ENCODE measurements at regions not wholly inside any gene's neighbourhood (a gene's known extent, or its start where the extent isn't known, plus 50 kb on each side); places are given as distances from the start of the nearest gene placed in this dataset.
A peak's percentile ranks its signal among the peaks of the same experiment; 100 is the strongest.
"Not testable (repeated sequence)": the region's sequence is repeated elsewhere in the genome, so short reads cannot be mapped to it uniquely, and the experiment has no call there.

DNA sequence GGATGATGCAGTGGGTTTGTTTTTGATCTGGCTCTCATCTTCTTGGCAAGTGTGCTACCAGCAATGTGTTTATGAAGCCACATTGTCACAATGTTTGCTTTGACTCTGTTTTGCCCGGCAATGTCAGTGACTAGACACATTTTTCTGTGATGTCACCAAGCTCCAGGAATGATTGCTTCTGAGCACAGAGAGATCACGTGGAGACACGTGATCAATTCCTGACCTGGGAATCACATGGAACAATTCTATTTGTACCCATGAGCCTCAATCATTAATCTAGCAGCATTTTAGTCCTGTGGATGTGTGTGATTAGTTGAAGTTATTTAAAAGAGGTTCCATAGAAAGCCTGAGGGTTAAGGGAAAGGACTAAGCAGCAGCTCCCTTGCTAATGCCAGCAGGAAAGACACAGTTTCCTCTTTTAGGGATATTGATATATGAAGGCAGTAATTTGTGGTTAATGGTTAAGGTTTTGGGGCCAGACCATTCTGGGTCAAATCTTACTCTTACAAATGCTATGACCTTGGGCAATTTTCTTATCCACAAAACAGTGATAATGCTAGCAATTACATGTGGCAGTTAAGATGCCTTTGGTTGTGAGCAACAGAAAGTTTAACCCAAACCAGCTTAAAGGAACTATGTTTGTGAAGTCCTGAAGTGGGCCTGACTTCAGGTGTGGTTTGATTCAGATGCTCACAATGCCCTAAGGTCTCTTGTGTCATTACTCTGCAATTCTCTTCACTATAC is 59.0 kb downstream of the FASLG start:
- DNase-seq, result peak; percentile 9

DNA sequence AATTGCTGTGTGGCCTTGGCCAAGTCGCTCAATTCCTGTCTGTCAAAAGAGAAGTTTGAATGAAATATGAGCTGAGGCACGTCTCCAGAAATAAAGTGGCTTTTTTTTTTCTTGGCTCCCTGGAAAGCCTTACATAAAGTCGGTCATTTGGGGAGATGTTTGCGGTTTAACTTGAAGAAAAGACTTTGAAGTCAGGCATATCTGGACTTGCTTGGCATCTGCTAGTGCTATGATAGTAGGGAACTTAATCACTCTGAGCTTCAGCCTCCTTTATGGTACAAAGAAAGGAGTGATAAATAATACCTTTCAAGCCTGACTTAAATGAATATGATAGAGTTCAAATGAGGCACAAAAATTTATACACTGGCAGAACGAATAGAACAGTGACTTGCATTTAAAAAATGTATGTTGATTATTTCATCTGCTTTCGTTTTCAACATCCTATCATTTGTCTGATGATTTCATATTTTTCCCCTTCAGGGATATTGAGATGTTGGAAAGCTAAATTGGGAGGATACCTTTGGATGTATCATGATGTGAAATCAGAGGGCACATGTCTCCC is 60.2 kb downstream of the FASLG start:
- DNase-seq, result peak; percentile 59

DNA sequence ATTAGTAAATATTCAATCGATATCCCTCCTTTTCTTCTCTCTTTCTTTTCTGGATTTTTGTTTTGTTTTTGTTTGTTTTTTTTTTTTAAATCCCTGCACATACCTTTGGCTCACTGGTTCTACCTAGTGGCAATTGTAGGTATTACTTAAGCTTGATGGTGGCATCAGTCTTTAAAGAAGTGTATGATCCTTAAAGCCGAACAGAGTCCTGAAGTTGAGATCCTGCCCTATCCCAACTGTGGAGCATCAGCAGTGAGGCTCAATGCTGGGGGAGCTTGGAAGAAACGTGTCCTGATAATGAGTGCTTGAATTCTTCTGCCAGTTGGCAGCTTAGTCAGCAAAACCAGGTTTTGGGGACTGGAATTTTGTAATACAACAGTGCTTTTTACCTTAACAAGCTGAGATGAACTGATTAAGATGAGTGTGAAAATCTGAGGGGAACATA is 60.8 kb downstream of the FASLG start:
- DNase-seq, result peak; percentile 28

DNA sequence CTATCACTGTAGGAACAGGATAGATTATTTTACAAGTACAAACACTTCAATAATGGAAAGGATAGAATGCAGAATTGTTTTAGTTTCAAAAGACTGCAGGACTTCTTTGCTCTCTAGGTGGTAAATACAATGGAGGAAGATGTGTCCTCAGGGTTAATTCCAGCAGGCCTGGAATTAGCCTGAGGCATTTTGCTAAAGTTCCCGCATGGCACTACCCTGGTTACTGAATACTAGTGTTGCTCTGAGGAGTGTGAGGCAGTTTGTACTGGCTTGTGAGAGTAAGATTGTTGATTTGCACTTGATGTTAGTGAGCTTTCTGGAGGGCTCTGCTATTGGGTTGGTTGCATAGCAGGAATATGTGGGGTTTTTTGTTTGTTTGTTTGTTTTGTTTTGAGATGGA is 61.4 kb downstream of the FASLG start:
- no peak for DNase-seq

DNA sequence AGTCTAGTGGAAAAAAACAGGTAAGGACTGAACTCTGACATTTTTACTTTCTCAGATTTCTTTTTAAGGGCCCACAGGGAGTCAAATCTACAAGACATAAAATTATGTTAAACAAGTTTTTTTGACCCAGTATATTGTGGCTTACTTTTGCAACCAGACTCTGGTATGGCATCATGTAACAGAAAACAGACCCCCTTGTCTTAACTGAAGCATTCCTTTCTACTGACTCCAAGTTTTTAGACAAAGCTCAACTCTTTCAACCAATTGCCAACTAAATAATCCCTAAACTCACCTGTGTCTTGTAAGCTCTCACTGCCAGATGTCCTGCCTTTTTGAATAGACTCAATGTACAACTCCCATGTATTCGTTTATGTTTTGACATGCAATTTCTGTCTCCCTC is 64.3 kb downstream of the FASLG start:
- peak; percentile 60 for DNase-seq

DNA sequence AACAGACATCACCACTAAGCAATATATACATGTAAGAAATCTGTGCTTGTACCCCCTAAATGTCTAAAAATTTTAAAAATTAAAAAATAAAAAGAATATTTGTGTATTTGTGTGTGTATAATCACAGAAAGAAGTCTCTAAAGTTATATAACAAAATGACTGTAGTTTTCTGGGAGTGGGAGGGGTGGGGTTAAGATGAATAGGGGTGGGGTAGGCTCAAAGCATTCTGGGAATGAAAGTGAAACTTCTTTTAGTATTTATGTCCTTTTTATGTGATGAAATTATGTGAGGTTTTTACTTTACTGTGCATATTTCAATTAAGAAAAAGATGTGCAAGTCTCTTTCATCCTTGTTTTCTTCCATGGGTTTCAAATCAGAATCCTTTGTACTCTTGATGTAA is 65.3 kb downstream of the FASLG start:
- no peak for DNase-seq

DNA sequence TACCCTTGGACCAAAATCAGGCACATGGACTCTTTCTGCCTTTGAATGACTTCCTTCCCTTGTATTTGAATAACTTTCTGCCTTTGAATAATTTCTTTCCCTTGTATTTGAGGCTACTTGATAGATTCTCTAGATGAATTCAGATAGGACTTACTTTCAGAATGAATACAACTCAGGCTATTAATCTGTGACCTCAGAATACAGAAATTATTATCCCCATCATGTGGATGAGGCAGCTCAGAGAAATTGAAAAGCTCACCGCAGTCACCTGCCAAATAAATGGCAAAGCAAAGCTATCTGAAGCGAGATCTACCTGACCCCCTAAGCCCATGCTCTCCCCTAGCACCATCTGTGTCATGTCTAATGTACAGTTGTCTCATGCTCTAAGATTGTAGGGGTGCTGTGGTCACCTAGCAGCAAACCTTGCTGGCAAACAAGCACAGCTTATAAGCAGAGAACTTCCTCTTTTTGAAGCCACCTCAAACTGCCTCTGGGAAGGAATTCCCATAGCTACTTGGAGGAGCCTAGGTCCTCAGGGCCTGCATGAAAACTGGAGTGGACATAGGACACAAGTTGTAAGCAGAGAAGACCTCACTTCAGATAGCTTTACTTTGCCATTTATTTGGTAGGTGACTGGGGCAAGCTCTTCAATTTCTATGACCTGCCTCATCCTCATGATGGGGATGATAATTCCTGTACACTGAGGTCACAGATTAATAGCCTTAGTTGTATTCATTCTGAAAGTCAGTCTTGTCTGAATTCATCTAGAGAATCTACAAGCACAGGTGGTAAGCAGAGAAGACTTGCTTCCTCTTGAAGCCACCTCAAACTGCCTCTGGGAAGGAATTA is 66.1 kb downstream of the FASLG start:
- DNase-seq, result no peak

DNA sequence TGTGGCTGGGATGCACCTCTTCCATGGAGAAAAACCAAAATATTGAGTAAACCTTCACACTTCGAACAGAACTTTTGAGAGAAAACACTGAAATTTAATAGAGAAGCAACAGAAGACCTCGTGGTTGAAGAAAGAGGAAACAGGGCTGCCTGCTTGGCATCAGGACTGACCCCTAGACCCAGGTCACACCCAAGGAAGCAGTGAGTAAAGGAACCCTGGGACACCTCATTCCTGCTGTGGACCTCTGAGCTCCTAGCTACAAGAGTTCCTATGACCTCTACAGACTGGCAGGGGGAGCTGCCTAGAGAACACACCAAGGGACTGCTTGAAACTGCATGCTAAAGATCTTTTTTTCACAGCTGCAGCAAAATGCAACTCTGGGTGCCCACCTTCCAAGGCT is 67.8 kb downstream of the FASLG start:
- no peak for DNase-seq

DNA sequence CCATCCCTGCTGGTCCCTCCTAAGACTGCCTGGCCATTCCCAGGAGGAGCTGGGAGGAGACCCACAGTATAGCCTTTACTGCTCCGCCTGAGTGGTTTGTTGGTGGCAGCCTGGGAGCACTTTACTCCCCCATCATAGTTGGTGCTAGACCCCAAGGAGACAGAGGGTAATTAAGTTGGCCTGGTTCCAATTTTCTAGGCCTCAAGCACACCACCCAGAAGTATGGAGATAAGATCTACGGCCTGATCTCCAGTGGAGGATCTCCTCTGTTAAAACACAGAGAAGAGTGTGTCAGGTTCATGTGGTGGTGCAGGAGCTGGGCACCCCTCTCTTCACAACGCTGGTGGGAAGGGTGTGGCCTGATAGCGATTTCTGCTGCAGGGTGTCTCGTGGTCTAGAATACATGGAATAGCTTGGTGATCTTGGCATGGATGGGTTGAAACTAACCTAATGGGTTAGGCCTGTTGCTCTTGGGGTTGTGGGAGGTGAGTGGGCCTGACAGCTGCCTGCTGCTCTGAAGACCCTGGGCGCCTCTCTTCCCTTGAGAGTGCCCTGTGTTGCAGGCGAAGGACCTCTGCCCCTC is 68.5 kb downstream of the FASLG start:
- no peak for DNase-seq

DNA sequence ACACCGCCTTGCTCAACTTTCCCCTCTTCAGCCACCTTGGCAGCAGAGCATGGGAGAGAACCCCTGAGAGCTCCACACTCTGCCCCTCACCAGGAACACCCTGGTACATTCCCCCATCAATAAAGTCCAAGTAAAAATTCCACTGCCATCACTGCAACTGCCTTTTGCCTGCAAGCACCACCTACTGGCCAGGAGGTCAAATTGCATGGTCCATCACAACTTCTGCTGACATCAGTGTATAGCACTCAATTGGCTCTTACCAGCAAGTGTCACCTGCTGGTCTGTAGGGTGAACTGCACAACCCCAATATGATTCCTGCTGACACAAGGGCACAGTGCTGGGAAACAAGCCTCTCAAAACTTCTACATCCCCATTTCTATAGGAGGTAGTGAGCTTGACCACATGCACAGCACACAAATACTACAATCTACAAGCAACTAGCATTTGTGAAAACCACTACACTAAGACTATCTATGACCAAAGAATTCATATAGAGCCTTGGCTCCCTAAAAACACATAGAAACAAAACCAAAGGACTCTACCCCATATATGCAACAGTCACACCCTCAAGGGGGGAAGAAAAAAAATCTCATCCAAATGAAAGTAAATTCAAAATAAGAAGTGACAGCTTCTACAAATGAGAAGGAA is 69.2 kb downstream of the FASLG start:
- DNase-seq, result peak; percentile 21

DNA sequence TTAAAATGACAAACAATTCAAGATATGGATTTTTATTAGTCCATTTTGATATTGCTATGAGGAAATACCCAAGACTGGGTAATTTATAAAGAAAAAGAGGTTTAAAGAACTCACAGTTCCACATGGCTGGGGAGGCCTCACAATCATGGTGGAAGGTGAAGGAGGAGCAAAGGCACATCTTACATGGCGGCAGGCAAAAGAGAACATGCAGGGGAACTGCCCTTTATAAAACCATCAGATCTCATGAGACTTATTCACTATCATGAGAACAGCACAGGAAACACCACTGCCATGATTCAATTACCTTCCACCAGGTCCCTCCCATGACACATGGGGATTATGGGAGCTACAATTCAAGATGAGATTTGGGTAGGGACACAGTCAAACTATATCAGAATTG is 69.8 kb downstream of the FASLG start:
- not testable (repeated sequence) for DNase-seq

DNA sequence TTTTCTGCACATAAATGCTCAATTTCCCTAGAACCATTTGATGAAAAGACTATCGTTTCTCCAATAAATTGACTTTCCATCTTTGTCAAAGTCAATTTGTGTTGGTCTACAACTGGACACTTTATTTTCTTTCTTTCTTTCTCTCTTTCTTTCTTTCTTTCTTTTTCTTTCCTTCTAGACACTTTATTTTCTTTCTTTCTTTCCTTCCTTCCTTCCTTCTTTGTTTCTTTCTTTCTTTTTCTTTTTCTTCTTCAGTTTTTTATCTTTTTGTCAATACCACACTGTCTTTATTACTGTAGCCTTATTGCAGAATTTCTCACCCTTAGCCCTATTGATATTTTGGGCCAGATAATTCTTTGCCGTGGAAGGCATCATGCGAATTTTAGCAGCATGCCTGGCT is 73.5 kb downstream of the FASLG start:
- no peak for DNase-seq

DNA sequence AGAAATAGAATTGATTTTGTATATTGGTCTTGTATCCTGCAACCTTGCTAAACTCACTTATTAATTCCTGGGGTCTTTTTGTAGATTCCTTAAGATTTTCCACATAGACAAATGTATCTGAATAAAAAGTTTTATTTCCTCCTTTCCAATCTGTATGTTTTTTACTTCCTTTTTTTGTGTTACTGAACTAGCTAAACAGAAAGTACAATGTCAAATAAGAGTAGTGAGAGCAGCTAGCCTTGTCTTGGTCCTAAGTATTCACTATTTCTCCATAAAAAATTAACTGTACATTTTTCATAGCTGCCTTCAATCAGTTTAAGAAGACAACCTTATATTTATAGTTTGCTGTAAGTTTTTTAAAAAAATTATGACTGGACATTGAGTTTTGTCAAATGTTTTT is 74.9 kb downstream of the FASLG start:
- DNase-seq, result no peak

DNA sequence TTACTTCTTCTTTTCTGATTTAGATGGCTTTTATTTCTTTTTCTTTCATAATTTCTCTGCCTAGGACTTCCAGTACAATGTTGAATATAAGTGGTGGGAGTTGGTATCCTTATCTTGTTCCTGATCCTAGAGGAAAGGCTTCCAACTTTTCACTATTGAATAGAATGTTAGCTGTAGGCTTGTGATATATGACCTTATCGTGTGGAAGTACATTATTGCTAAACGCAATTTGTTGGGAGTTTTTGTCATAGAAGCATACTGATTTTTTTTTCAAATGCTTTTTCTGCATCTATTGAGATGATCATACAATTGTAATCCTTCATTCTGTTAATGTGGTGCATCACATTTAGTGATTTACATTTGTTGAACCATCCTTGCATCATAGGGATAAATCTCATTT is 79.5 kb downstream of the FASLG start:
- DNase-seq, result no peak

DNA sequence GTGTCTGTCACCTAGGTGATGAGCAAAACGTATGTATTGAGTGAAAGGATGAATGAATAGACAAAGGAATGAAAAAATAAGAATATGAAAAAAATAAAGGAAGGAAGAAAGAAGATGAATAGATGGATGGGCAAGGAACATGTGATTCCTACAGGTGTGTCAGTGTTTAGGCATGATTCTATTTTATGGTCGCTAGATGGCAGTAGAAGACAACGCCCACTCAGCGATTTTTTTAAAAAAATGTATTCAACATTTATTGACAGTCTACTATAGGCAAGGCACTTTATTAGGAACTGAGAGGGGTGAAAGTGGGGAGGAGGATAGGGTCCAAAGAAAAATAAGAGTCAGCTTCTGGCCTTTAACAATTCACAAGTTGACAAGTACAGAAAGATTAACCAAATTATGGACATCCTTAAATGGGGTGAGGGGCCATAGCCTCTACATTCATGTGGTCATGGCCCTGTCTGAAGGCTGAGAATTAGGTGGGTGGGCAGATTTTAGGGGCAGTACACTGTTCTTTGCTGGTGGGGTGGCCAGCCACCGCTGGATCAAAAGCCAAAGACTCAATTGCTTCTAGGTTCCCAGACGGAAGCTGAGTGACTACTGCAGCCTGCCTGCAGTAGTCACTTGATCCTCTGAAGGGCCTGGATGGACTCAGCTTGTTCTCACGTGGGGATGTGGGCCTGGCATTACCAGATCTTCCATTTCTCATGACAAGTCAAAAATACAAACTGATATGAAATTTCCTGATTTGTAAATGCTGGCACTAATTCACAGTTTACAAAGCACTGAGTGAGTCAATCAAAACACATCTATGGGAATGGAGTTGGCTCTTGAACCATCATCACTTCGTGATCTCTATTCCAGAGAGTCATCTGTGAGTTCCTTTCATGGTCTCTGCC is 83.9 kb downstream of the FASLG start:
- DNase-seq, result peak; percentile 31

DNA sequence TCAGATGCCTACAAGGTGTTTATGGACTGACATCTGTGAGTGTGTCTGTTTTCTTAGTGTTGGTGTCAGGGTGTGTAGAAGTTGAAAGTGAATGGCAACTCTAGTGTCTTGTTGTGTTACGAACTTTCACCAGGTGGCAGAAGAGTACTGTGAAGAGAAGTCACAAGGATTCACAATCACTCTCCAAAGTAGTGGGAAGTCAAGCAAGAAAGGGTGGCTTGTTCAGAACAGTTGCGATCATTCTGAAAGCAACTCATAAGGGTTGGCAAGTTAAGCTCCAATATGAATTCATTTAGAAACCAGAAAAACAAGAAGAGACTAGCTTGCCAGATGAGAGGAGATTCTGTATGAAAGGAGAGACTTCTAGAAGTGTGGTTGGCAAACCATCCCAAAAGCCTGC is 86.1 kb downstream of the FASLG start:
- DNase-seq, result peak; percentile 78

DNA sequence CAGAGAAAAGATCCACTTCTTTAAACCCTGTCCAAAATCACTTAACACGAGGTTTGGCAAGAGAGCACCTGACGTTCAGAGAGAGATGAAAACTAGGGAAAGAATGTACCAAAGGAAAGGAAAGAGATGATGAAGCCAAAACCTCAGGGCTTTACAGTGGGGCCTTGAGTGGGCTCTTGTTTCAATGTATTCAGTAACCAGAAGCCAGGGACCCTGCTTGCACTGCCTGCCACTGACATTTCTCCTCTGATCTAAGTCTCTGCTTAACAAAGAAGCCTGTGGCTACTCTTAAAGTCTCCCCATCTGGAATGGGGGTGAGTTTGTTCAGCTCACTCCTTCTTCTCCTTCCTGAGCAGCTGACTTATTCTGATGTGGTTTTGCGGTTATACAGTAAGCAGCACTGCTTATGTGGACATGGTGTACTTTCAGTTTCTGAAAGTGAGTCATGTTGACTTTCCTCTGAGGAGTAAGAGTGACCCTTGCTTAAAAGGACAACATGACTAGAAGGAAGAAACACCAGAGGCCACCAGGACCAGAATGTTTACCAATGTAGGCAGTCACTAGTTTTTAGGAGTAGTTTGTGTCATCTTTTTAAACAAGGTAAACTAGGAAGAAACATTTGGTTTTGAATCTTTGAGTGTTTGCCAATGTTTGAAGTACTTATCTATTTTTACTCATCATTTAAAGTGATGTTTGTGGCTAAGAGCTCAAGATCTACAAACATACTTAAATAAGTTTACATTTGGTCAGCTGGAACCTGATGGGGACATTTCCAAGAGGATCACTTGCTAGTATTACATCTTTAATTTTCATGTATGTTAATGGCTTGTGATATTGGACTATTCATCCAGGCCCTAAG is 87.4 kb downstream of the FASLG start:
- peak; percentile 94 for DNase-seq

DNA sequence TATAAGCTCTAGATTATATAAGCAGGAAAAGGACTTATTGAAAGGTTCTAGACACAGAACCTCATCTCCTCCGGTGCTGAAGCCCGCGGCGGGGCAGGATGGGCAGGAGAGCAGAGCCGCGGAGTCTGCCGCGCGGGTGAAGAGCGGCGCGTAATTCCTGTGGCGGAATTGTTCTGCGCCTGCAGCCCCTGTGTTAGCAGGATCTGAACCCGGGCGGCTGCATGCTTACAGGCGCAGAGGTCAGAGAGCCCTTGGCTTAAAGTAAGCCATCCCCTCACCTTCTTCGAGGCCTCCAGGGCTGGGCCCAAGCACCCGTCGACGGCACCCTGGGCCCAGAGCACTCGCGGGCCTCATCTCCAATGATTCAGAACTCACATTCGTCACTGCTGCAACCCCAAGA is 89.3 kb downstream of the FASLG start:
- no peak for DNase-seq

DNA sequence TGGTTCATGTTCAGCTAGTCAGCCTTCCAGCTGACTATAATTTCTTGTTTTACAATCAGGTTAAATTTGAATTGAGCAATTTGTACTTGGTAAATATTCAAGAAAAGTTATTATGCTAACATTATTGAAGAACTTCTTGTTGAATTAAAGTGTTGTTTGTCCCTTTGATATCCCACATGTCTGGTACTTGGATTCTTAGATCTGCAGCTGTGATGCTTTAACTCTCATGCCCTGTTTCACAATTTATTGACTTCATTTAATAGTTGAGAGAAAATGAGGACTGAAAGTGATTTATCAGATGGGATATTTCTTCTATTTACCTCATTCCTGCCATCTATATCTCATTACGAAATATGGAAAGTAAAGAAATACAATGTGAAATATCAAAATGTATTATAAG is 92.8 kb downstream of the FASLG start:
- no peak for DNase-seq

DNA sequence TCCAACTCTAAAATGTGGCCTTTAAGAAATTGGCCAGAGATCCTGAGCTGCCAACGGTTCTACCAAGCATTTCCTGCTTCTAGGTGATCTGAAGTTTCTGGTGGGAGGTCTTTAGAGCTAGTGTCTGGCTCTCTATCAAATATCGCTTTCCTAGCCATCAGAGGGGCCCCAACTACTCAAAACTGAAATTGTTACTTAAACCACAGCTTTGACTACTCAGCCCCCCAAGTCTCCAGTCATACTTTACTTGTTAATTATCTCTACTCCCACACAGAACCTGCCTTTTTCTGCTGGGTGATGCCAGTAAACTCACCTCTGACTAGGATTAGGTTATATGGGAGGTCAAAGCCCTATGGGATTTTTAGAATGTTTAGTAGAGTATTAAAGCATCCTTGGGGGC is 95.1 kb downstream of the FASLG start:
- DNase-seq, result no peak

DNA sequence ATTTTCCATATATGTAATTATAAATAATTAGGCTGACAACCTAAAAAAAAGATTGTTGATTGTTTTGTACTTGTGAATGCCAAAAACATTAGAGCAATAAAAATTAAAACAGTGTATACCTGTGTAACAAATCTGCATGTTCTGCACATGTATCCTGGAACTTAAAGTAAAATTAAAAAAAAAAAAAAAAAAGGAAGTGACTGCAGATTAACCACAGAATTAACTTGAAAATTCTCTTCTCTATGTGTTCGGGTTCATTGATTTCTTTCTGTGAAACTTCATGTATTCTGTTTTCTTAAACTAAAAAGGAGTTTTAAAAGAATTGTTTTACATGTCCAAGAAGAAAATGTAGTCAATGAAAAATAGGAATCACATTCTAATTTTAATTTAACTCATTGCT is 95.7 kb downstream of the FASLG start:
- DNase-seq, result no peak
